Smooth muscle cell (in vitro differentiated cells): ENCODE measurements at regions not wholly inside any gene's neighbourhood (a gene's known extent, or its start where the extent isn't known, plus 50 kb on each side); places are given as distances from the start of the nearest gene placed in this dataset.
A peak's percentile ranks its signal among the peaks of the same experiment; 100 is the strongest.

Experiments used
- DNase-seq: peaks from one replicate; lab custom pipeline; 2025; ENCODE audit not compliant: unreplicated experiment; lab: John Stamatoyannopoulos, UW
- H2AFZ ChIP-seq: fragments of 200-600 bp; sonication (generic); 2 replicates; pipeline ENCODE4 v1.6.0; 2016; ENCODE audit warnings: antibody characterized with exemption, low read depth, mild to moderate bottlenecking
- H3F3A ChIP-seq: fragments of 200-600 bp; sonication (generic); 2 replicates; pipeline ENCODE4 v1.6.0; 2017; ENCODE audit warnings: antibody characterized with exemption, low read depth
- H3K27ac ChIP-seq: fragments of 200-600 bp; sonication (generic); 2 replicates; pipeline ENCODE4 v1.5.1; 2016; ENCODE audit warnings: low read depth, mild to moderate bottlenecking
- H3K27me3 ChIP-seq: fragments of 200-600 bp; sonication (generic); 2 replicates; pipeline ENCODE4 v1.6.1; 2016; ENCODE audit warnings: low read depth, mild to moderate bottlenecking
- H3K36me3 ChIP-seq: fragments of 200-600 bp; sonication (generic); 2 replicates; pipeline ENCODE4 v1.5.1; 2016; ENCODE audit warnings: low read depth
- H3K4me1 ChIP-seq: fragments of 200-600 bp; sonication (generic); 2 replicates; pipeline ENCODE4 v1.5.1; 2016; ENCODE audit warnings: low read depth
- H3K4me2 ChIP-seq: fragments of 200-600 bp; sonication (generic); 2 replicates; pipeline ENCODE4 v1.6.0; 2016; ENCODE audit warnings: mild to moderate bottlenecking
- H3K4me3 ChIP-seq: fragments of 200-600 bp; sonication (generic); 2 replicates; pipeline ENCODE4 v1.5.1; 2016; ENCODE audit warnings: mild to moderate bottlenecking
- H3K79me2 ChIP-seq: fragments of 200-600 bp; sonication (generic); 2 replicates; pipeline ENCODE4 v1.6.0; 2016; ENCODE audit warnings: low read depth, mild to moderate bottlenecking
- H3K9ac ChIP-seq: fragments of 200-600 bp; sonication (generic); 2 replicates; pipeline ENCODE4 v1.6.0; 2016; ENCODE audit warnings: low read depth
- H3K9me3 ChIP-seq: fragments of 200-600 bp; sonication (generic); replicated peaks from 2 replicates; pipeline ENCODE4 v1.5.1; 2016; ENCODE audit warnings: low read depth
- H4K20me1 ChIP-seq: fragments of 200-600 bp; sonication (generic); 2 replicates; pipeline ENCODE4 v1.6.0; 2016; ENCODE audit warnings: low read depth
- WGBS: methylation state at CpG from one replicate; pipeline ENCODE4 v1.1.7; 2016; ENCODE audit warnings: low lambda C conversion rate; 5-methylcytosine and 5-hydroxymethylcytosine counted together
- TF ChIP-seq, protein P1 (sequence below): fragments of 200-600 bp; sonication (generic); IDR thresholded peaks from 2 replicates; pipeline ENCODE4 v1.5.1; 2017; ENCODE audit warnings: borderline replicate concordance, mild to moderate bottlenecking, antibody characterized with exemption; ENCODE audit not compliant: insufficient read depth, poor library complexity, severe bottlenecking

DNA sequence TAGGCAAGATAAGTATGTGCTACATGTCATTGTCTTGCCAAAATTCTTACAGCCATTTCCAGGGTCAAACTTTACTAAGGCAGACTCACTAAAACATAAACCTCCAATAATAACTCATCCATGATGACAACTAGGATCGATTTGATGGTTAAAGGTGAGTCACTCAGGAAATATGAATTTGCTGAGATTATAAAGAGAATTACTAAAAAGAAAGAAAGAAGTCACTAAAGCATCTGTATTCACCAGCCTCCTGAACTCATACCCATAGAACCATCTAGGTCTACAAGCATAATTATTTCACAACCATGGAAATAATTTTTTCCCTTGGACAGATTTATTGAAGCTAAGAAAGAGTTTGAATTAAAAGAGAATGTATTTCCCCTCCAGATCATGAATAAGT is 258.6 kb downstream of the TLE1 start:
- Histone ChIP-seq H3K9me3 (peaks cover 14% of the 10 kb centered on the region), H3K36me3 (no peaks in the 10 kb centered on the region), H3K4me3 (no peak overlapping the region), H3K4me2 (no peak overlapping the region), H2AFZ (no peak overlapping the region), H3K27me3 (no peaks in the 10 kb centered on the region), H3K79me2 (no peaks in the 10 kb centered on the region), H3K27ac (peak overlapping the region; percentile 72), H3F3A (peaks cover 5% of the 10 kb centered on the region), H4K20me1 (no peaks in the 10 kb centered on the region), H3K9ac (no peak overlapping the region), H3K4me1 (no peaks in the 10 kb centered on the region)
- WGBS: 88% methylated on average over 1 of the region's 1 CpG
- TF ChIP-seq, protein P1, sequence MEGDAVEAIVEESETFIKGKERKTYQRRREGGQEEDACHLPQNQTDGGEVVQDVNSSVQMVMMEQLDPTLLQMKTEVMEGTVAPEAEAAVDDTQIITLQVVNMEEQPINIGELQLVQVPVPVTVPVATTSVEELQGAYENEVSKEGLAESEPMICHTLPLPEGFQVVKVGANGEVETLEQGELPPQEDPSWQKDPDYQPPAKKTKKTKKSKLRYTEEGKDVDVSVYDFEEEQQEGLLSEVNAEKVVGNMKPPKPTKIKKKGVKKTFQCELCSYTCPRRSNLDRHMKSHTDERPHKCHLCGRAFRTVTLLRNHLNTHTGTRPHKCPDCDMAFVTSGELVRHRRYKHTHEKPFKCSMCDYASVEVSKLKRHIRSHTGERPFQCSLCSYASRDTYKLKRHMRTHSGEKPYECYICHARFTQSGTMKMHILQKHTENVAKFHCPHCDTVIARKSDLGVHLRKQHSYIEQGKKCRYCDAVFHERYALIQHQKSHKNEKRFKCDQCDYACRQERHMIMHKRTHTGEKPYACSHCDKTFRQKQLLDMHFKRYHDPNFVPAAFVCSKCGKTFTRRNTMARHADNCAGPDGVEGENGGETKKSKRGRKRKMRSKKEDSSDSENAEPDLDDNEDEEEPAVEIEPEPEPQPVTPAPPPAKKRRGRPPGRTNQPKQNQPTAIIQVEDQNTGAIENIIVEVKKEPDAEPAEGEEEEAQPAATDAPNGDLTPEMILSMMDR: no peak
- DNase-seq: no peak

DNA sequence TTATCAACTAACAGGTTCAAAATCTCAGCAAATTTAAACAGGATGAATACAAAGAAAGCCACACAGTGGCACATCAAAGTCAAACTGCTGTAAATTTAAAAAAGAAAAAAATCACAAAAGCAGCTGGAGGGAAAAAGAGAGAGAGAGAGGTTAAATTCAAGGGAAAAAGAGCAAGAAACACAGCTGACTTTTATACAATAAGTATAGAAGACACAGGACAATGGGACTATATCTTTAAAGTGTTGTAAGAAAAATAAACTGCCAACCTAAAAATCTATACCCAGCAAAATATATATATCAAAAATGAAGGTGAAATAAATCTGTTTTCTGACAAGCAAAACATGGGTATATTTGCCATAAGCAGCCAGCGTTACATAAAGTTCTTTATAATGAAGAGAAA is 261.5 kb downstream of the TLE1 start:
- Histone ChIP-seq H3K27me3 (no peaks in the 10 kb centered on the region), H3K79me2 (no peaks in the 10 kb centered on the region), H3K4me1 (no peaks in the 10 kb centered on the region), H3K36me3 (no peaks in the 10 kb centered on the region), H3K4me2 (no peak overlapping the region), H4K20me1 (no peaks in the 10 kb centered on the region), H3K9ac (no peak overlapping the region), H3K27ac (no peak overlapping the region), H3K9me3 (peaks cover 14% of the 10 kb centered on the region), H3K4me3 (no peak overlapping the region), H2AFZ (no peak overlapping the region), H3F3A (peaks cover 5% of the 10 kb centered on the region)
- TF ChIP-seq, protein P1: no peak
- no peak for DNase-seq
- 94% methylated on average over 1 of the region's 1 CpG for WGBS

DNA sequence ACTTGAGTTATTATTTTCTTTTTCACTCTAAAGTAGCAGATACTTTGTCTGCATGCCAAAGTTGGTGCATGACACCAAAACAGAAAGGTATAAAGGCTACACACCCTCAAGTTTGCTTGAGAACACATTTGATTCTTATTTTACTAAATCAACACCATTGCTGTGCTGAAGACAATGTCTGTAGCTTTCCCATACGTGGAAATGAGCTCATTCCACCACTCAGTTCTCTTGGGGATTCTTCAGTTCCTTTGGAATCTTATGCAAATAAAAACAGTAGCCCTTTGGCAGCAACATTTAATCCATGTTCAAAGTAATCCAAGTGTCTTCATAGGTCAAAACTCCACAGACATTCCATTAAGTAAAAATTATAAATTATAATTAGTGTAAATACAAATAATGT is 264.9 kb downstream of the TLE1 start:
- no peak overlapping the region for H3K4me3 ChIP-seq

More for the DNA sequence above, 264.9 kb downstream of the TLE1 start:
- Histone ChIP-seq H4K20me1 (no peaks in the 10 kb centered on the region), H3K9ac (no peak overlapping the region), H3F3A (peaks cover 5% of the 10 kb centered on the region), H2AFZ (no peak overlapping the region), H3K4me2 (no peak overlapping the region), H3K36me3 (peaks cover 3% of the 10 kb centered on the region), H3K27ac (no peak overlapping the region), H3K4me1 (no peaks in the 10 kb centered on the region), H3K79me2 (no peaks in the 10 kb centered on the region), H3K9me3 (peaks cover 14% of the 10 kb centered on the region), H3K27me3 (no peaks in the 10 kb centered on the region)
- WGBS: 39% methylated on average over 1 of the region's 1 CpG
- DNase-seq: no peak
- TF ChIP-seq, protein P1: no peak
